Panc1 (cell line): ENCODE measurements at regions not wholly inside any gene's neighbourhood (a gene's known extent, or its start where the extent isn't known, plus 50 kb on each side); places are given as distances from the start of the nearest gene placed in this dataset.

Experiments
- ATAC-seq: fragments of 200-7000 bp; cut with Tn5 transposase; 2 replicates; pipeline ENCODE4 v1.9.1; 2020; ENCODE audit warnings: mild to moderate bottlenecking, moderate library complexity
- BruUV-seq: library from RNA; stranded (reverse); fragments of 400-500 nt; replicated peaks from 2 replicates; lab custom pipeline; 2021; lab: Mats Ljungman, UMichigan
- CTCF ChIA-PET: fragments of 300-600 bp; sonication (Branson Sonifier 250); formaldehyde crosslinking; loops from one replicate; lab custom pipeline; 2022; ENCODE audit warnings: antibody characterized with exemption; lab: Charles Lee
- POLR2A ChIA-PET: fragments of 300-600 bp; sonication (Branson Sonifier 250); formaldehyde crosslinking; loops from one replicate; lab custom pipeline; 2022; ENCODE audit warnings: antibody characterized with exemption; lab: Charles Lee
- DNase-seq: peaks from one replicate; pipeline ENCODE4 v3.0.0-alpha.2; 2010; ENCODE audit warnings: low read depth, low spot score
- H3K27ac ChIP-seq: 2 replicates; pipeline ENCODE4 v1.5.1; 2011; ENCODE audit warnings: mild to moderate bottlenecking, low read length, inconsistent platforms
- H3K27me3 ChIP-seq: fragments of 200-500 bp; sonication (Bioruptor generic); 2 replicates; pipeline ENCODE4 v1.6.0; 2014; ENCODE audit warnings: low read length, inconsistent platforms; ENCODE audit not compliant: control insufficient read depth, insufficient read depth
- H3K36me3 ChIP-seq: fragments of 200-500 bp; sonication (Bioruptor generic); 2 replicates; pipeline ENCODE4 v1.5.1; 2014; ENCODE audit warnings: inconsistent platforms, mild to moderate bottlenecking, low read length, moderate library complexity; ENCODE audit not compliant: control insufficient read depth, insufficient read depth
- H3K4me1 ChIP-seq: 2 replicates; pipeline ENCODE4 v1.5.1; 2011; ENCODE audit warnings: inconsistent platforms, mild to moderate bottlenecking, low read length, moderate library complexity; ENCODE audit not compliant: control insufficient read depth, insufficient read depth
- H3K4me3 ChIP-seq, 2 experiments: 2 replicates each; pipeline ENCODE4 v1.5.1; 2011 to 2012; ENCODE audit warnings: low read depth in 2 of 2, low read length in 2 of 2, mild to moderate bottlenecking in 2 of 2, inconsistent platforms in 1 of 2, moderate library complexity in 1 of 2
- H3K9me3 ChIP-seq: fragments of 200-500 bp; sonication (Bioruptor generic); 2 replicates; pipeline ENCODE4 v1.5.1; 2014; ENCODE audit warnings: low read depth, mild to moderate bottlenecking, inconsistent platforms, low read length, moderate library complexity; ENCODE audit not compliant: control insufficient read depth, insufficient read depth
- CTCF ChIP-seq: fragments of 450-650 bp; IDR thresholded peaks from 2 replicates; pipeline ENCODE4 v1.5.1; 2017; ENCODE audit warnings: mild to moderate bottlenecking
- POLR2AphosphoS5 ChIP-seq: IDR thresholded peaks from 2 replicates; pipeline ENCODE4 v1.6.1; 2012; ENCODE audit warnings: mild to moderate bottlenecking, low read depth, low read length, moderate library complexity
- REST ChIP-seq, 2 experiments: IDR thresholded peaks; 2 replicates each; pipeline ENCODE4 v1.6.1; 2011 to 2012; ENCODE audit warnings: low read depth in 2 of 2, control low read depth in 1 of 2, low read length in 1 of 2, mild to moderate bottlenecking in 1 of 2, moderate library complexity in 1 of 2; ENCODE audit not compliant: insufficient read depth in 1 of 2
- SIN3A ChIP-seq: IDR thresholded peaks from 2 replicates; pipeline ENCODE4 v1.6.1; 2012; ENCODE audit warnings: low read depth, mild to moderate bottlenecking, low read length, moderate library complexity, borderline replicate concordance; ENCODE audit not compliant: insufficient read depth
- TCF7L2 ChIP-seq: IDR thresholded peaks from 2 replicates; pipeline ENCODE4 v1.6.1; 2011; ENCODE audit warnings: mild to moderate bottlenecking, low read depth, low read length, inconsistent platforms
- in situ Hi-C: cut with HindIII; loops from 2 replicates; pipeline ENCODE4 v1.10.0; 2016; ENCODE audit warnings: low sequenced_read_pairs, low pct_unique_long_range_greater_than_20kb
- intact Hi-C: fragments of 100-400 bp; cut with micrococcal nuclease; formaldehyde crosslinking; loops from one replicate; pipeline ENCODE4 v1.10.0; 2022; ENCODE audit not compliant: unreplicated experiment

GRCh38 chr1:116203181-116203723, 92.1 kb downstream of the MAB21L3 start:
- intact Hi-C loops (no loop called here), in situ Hi-C loops (no loop called here)
- DNase-seq, result no peak
- CTCF ChIA-PET, result no interaction called here
- Histone ChIP-seq H3K27ac (no peak overlapping the region), H3K9me3 (no peaks in the 10 kb centered on the region), H3K27me3 (peaks cover 2% of the 10 kb centered on the region), H3K4me1 (no peaks in the 10 kb centered on the region), H3K4me3 (no peak overlapping the region), H3K36me3 (no peaks in the 10 kb centered on the region)
- TF ChIP-seq REST (IDR thresholded peaks at IDR 0.05; ENCODE audit: insufficient read depth in 1 of 2, low read depth in 2 of 2, low read length in 1 of 2), result no peak
- no peak; the same call in 1 of the 2 replicates for TF ChIP-seq CTCF
- TF ChIP-seq POLR2AphosphoS5, result no peak
- TF ChIP-seq SIN3A, result no peak
- TF ChIP-seq TCF7L2, result no peak
- BruUV-seq, result no TSS peak
- POLR2A ChIA-PET, result no interaction called here
- ATAC-seq, result no peak

- BruUV-seq, result no TSS peak
- no peak overlapping the region for H3K27ac ChIP-seq
- ChIA-PET CTCF (no interaction called here), POLR2A (no interaction called here)
- intact Hi-C loops (no loop called here), in situ Hi-C loops (no loop called here)
- no peaks in the 10 kb centered on the region for H3K4me1 ChIP-seq
- H3K27me3 ChIP-seq, result peaks cover 2% of the 10 kb centered on the region
- DNase-seq, result no peak
- H3K4me3 ChIP-seq, result no peak overlapping the region
- H3K36me3 ChIP-seq, result no peaks in the 10 kb centered on the region
- TF ChIP-seq REST (IDR thresholded peaks at IDR 0.05; ENCODE audit: insufficient read depth in 1 of 2, low read depth in 2 of 2, low read length in 1 of 2) (no peak), CTCF (no peak), POLR2AphosphoS5 (no peak), TCF7L2 (no peak)
- H3K9me3 ChIP-seq, result no peaks in the 10 kb centered on the region
- no peak for ATAC-seq
These were observed 92.7 kb downstream of the MAB21L3 start for GRCh38 chr1:116203920-116204319.
